NB4 (cell line): ENCODE measurements at regions not wholly inside any gene's neighbourhood (a gene's known extent, or its start where the extent isn't known, plus 50 kb on each side); places are given as distances from the start of the nearest gene placed in this dataset.

ENCODE experiments used
- CTCF ChIP-seq: IDR thresholded peaks from one replicate; pipeline ENCODE4 v1.5.1; 2012; ENCODE audit warnings: low read depth, low read length
- POLR2A ChIP-seq: IDR thresholded peaks from 2 replicates; pipeline ENCODE4 v1.6.1; 2011; ENCODE audit warnings: mild to moderate bottlenecking; ENCODE audit not compliant: insufficient read length; ENCODE audit errors: extremely low read depth

- TF ChIP-seq CTCF (no peak), POLR2A (no peak)
Measured at GRCh38 chr13:84255226-84255797, 373.0 kb upstream of the SLITRK1 start.
